ENCODE measurements at regions not wholly inside any gene's neighbourhood (a gene's known extent, or its start where the extent isn't known, plus 50 kb on each side); places are given as distances from the start of the nearest gene placed in this dataset.

DNA sequence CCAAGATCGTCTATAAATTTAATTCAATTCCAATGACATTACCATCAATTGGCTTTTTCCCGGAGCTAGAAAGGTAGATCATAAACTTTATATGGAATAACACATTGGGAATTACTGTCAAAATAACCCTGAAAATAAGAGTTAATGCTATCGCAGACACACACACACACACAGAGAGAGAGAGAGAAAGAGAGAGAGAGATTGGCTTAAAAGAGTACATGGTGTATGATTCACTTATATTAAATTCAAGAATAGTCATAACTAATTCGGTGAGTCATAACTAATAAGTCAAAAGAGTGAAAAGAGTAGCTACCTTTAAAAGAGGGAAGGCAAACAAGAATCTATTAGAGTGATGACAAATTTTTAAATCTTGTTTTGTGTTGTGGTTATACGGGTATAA lies 425.5 kb downstream of the TBC1D32 start:
- TF ChIP-seq, protein P1, sequence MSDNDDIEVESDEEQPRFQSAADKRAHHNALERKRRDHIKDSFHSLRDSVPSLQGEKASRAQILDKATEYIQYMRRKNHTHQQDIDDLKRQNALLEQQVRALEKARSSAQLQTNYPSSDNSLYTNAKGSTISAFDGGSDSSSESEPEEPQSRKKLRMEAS (CRISPR knock-in tag; IDR thresholded peaks at IDR 0.05): no peak
- TF ChIP-seq, protein P2, sequence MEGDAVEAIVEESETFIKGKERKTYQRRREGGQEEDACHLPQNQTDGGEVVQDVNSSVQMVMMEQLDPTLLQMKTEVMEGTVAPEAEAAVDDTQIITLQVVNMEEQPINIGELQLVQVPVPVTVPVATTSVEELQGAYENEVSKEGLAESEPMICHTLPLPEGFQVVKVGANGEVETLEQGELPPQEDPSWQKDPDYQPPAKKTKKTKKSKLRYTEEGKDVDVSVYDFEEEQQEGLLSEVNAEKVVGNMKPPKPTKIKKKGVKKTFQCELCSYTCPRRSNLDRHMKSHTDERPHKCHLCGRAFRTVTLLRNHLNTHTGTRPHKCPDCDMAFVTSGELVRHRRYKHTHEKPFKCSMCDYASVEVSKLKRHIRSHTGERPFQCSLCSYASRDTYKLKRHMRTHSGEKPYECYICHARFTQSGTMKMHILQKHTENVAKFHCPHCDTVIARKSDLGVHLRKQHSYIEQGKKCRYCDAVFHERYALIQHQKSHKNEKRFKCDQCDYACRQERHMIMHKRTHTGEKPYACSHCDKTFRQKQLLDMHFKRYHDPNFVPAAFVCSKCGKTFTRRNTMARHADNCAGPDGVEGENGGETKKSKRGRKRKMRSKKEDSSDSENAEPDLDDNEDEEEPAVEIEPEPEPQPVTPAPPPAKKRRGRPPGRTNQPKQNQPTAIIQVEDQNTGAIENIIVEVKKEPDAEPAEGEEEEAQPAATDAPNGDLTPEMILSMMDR (IDR thresholded peaks at IDR 0.05): no peak
- TF ChIP-seq, protein P3, sequence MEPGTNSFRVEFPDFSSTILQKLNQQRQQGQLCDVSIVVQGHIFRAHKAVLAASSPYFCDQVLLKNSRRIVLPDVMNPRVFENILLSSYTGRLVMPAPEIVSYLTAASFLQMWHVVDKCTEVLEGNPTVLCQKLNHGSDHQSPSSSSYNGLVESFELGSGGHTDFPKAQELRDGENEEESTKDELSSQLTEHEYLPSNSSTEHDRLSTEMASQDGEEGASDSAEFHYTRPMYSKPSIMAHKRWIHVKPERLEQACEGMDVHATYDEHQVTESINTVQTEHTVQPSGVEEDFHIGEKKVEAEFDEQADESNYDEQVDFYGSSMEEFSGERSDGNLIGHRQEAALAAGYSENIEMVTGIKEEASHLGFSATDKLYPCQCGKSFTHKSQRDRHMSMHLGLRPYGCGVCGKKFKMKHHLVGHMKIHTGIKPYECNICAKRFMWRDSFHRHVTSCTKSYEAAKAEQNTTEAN (CRISPR knock-in tag; IDR thresholded peaks at IDR 0.05): no peak
- TF ChIP-seq ESRRA (CRISPR knock-in tag; IDR thresholded peaks at IDR 0.05; ENCODE audit: borderline replicate concordance) (no peak), ZBTB21 (CRISPR knock-in tag; IDR thresholded peaks at IDR 0.05; ENCODE audit: borderline replicate concordance) (no peak), IRF2 (CRISPR knock-in tag; IDR thresholded peaks at IDR 0.05; ENCODE audit: borderline replicate concordance, low read depth) (no peak), SP1 (CRISPR knock-in tag; conservative IDR thresholded peaks at IDR 0.05) (no peak)
- TF ChIP-seq, protein P4, sequence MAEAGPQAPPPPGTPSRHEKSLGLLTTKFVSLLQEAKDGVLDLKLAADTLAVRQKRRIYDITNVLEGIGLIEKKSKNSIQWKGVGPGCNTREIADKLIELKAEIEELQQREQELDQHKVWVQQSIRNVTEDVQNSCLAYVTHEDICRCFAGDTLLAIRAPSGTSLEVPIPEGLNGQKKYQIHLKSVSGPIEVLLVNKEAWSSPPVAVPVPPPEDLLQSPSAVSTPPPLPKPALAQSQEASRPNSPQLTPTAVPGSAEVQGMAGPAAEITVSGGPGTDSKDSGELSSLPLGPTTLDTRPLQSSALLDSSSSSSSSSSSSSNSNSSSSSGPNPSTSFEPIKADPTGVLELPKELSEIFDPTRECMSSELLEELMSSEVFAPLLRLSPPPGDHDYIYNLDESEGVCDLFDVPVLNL (CRISPR knock-in tag; IDR thresholded peaks at IDR 0.05; ENCODE audit: borderline replicate concordance, low read depth): no peak
- TF ChIP-seq, protein P5, sequence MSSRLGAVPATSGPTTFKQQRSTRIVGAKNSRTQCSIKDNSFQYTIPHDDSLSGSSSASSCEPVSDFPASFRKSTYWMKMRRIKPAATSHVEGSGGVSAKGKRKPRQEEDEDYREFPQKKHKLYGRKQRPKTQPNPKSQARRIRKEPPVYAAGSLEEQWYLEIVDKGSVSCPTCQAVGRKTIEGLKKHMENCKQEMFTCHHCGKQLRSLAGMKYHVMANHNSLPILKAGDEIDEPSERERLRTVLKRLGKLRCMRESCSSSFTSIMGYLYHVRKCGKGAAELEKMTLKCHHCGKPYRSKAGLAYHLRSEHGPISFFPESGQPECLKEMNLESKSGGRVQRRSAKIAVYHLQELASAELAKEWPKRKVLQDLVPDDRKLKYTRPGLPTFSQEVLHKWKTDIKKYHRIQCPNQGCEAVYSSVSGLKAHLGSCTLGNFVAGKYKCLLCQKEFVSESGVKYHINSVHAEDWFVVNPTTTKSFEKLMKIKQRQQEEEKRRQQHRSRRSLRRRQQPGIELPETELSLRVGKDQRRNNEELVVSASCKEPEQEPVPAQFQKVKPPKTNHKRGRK (CRISPR knock-in tag; IDR thresholded peaks at IDR 0.05; ENCODE audit: borderline replicate concordance): no peak
- TF ChIP-seq, protein P6, sequence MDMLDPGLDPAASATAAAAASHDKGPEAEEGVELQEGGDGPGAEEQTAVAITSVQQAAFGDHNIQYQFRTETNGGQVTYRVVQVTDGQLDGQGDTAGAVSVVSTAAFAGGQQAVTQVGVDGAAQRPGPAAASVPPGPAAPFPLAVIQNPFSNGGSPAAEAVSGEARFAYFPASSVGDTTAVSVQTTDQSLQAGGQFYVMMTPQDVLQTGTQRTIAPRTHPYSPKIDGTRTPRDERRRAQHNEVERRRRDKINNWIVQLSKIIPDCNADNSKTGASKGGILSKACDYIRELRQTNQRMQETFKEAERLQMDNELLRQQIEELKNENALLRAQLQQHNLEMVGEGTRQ (CRISPR knock-in tag; IDR thresholded peaks at IDR 0.05): no peak
